WERI-Rb-1 (cell line): ENCODE measurements at regions not wholly inside any gene's neighbourhood (a gene's known extent, or its start where the extent isn't known, plus 50 kb on each side); places are given as distances from the start of the nearest gene placed in this dataset.

Experiments used
- DNase-seq: peaks from one replicate; pipeline ENCODE4 v3.0.0-alpha.2; 2020
- H3K27ac ChIP-seq: fragments of 250-450 bp; sonication (Bioruptor Pico); 2 replicates; pipeline ENCODE4 v1.5.1; 2020; ENCODE audit warnings: mild to moderate bottlenecking, moderate library complexity
- H3K27me3 ChIP-seq: fragments of 250-450 bp; sonication (Bioruptor Pico); 2 replicates; pipeline ENCODE4 v1.5.1; 2021; ENCODE audit warnings: mild to moderate bottlenecking, low read depth, moderate library complexity; ENCODE audit not compliant: insufficient read depth, severe bottlenecking
- H3K36me3 ChIP-seq: fragments of 250-450 bp; sonication (Bioruptor Pico); 2 replicates; pipeline ENCODE4 v1.5.1; 2020; ENCODE audit warnings: mild to moderate bottlenecking, moderate library complexity
- H3K4me3 ChIP-seq: 2 replicates; pipeline ENCODE4 v1.5.1; 2011; ENCODE audit warnings: low read depth, mild to moderate bottlenecking, control low read depth, low read length
- H3K9me3 ChIP-seq: fragments of 250-450 bp; sonication (Bioruptor Pico); 2 replicates; pipeline ENCODE4 v1.5.1; 2021; ENCODE audit warnings: mild to moderate bottlenecking, moderate library complexity; ENCODE audit not compliant: severe bottlenecking
- CTCF ChIP-seq: IDR thresholded peaks from 2 replicates; pipeline ENCODE4 v1.5.1; 2011; ENCODE audit warnings: low read depth, mild to moderate bottlenecking, control low read depth, inconsistent platforms, low read length

GRCh38 chr14:71237556-71237955, 330.3 kb downstream of the PCNX1 start:
- no peak for DNase-seq
- H3K4me3 ChIP-seq: no peak overlapping the region
- TF ChIP-seq CTCF: no peak
- no peaks in the 10 kb centered on the region for H3K36me3 ChIP-seq
- H3K27me3 ChIP-seq: no peaks in the 10 kb centered on the region
- H3K27ac ChIP-seq: no peak overlapping the region
- H3K9me3 ChIP-seq: no peaks in the 10 kb centered on the region

- Histone ChIP-seq H3K4me3 (no peak overlapping the region), H3K36me3 (no peaks in the 10 kb centered on the region), H3K9me3 (no peaks in the 10 kb centered on the region), H3K27me3 (no peaks in the 10 kb centered on the region), H3K27ac (no peak overlapping the region)
- DNase-seq: no peak
- TF ChIP-seq CTCF: no peak
These were observed 331.6 kb downstream of the PCNX1 start for GRCh38 chr14:71238835-71239234.

GRCh38 chr14:71240171-71240570, 332.9 kb downstream of the PCNX1 start:
- no peaks in the 10 kb centered on the region for H3K36me3 ChIP-seq
- no peak overlapping the region for H3K4me3 ChIP-seq
- DNase-seq: no peak
- H3K27me3 ChIP-seq: no peaks in the 10 kb centered on the region
- no peak for TF ChIP-seq CTCF
- no peak overlapping the region for H3K27ac ChIP-seq
- no peaks in the 10 kb centered on the region for H3K9me3 ChIP-seq

GRCh38 chr14:71240866-71241520, 333.7 kb downstream of the PCNX1 start:
- Histone ChIP-seq H3K4me3 (no peak overlapping the region), H3K27me3 (no peaks in the 10 kb centered on the region), H3K36me3 (no peaks in the 10 kb centered on the region), H3K9me3 (no peaks in the 10 kb centered on the region), H3K27ac (no peak overlapping the region)
- TF ChIP-seq CTCF: no peak
- no peak for DNase-seq

- no peak overlapping the region for H3K27ac ChIP-seq
- no peaks in the 10 kb centered on the region for H3K36me3 ChIP-seq
- no peak overlapping the region for H3K4me3 ChIP-seq
- H3K9me3 ChIP-seq: no peaks in the 10 kb centered on the region
- TF ChIP-seq CTCF: no peak
- H3K27me3 ChIP-seq: no peaks in the 10 kb centered on the region
- DNase-seq: no peak
These were observed 335.0 kb downstream of the PCNX1 start for GRCh38 chr14:71242237-71242748.

DNA sequence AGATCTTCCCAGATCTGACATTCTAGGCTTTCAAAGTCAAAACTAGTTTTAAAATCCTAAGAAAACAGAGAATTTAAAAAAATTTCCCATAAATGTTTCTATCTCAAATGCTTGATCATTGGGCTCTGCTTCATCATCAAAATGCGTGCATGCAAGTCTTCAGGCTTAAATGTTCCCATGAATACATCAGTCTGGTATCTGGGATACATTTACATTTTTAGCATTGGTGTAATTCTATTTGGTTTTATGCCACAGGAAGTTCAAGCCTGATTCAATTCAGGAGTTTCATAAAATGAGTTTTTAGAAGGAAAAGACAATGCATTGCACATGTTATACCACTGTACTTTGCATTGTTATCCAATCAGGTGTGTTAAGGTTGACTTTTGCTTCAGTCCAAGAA, 336.4 kb downstream of the PCNX1 start:
- no peaks in the 10 kb centered on the region for H3K36me3 ChIP-seq
- no peaks in the 10 kb centered on the region for H3K9me3 ChIP-seq
- no peaks in the 10 kb centered on the region for H3K27me3 ChIP-seq
- DNase-seq: no peak
- H3K27ac ChIP-seq: no peak overlapping the region
- no peak for TF ChIP-seq CTCF
- H3K4me3 ChIP-seq: no peak overlapping the region
